ENCODE measurements at regions not wholly inside any gene's neighbourhood (a gene's known extent, or its start where the extent isn't known, plus 50 kb on each side); places are given as distances from the start of the nearest gene placed in this dataset.

DNA sequence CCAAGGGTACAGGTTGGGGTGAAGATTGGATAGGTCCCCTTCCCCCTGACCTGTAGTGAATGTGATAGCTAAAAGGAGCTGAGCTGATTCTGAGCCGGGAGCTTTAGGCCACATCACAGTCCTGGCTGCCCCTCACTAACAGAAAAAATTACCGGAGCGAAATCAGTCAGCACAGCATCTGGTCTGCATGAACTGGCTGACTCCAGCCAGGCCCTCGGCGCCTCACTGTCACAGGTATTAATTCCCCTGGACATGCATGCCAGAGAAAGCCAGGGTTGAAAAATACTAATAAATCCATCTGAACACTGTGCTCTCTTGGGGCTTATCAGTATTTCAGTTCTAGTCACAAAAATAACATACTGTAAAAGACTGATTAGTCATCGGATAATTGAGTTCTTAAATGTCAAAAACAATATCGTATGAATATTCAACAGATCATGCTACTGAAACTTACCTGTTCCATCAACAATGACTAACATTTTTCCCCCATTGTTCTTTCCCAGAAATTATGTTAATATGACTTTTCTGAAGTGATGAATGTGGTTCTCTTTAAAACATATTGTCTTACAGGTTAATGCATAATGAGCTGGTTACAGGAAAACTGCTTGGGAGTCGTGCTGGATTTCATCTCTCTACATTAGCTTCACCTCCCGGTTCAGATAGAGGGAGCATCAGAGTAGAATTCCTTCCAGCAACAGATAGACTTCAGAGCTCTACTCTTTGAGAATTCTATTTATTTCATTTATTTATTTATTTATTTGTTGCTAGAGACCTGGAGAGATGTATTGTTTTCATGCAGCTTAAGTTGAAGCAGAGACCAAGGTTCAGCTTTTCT is 387.7 kb downstream of the NXPE2 start:
- no peaks in the 10 kb centered on the region for H3K9me3 ChIP-seq
- DNase-seq (no peak), ATAC-seq (no peak)
- H3K4me3 ChIP-seq, result no peak overlapping the region
- H3K27ac ChIP-seq, result no peak overlapping the region
- H3K4me1 ChIP-seq, result no peaks in the 10 kb centered on the region
- TF ChIP-seq, protein P1, sequence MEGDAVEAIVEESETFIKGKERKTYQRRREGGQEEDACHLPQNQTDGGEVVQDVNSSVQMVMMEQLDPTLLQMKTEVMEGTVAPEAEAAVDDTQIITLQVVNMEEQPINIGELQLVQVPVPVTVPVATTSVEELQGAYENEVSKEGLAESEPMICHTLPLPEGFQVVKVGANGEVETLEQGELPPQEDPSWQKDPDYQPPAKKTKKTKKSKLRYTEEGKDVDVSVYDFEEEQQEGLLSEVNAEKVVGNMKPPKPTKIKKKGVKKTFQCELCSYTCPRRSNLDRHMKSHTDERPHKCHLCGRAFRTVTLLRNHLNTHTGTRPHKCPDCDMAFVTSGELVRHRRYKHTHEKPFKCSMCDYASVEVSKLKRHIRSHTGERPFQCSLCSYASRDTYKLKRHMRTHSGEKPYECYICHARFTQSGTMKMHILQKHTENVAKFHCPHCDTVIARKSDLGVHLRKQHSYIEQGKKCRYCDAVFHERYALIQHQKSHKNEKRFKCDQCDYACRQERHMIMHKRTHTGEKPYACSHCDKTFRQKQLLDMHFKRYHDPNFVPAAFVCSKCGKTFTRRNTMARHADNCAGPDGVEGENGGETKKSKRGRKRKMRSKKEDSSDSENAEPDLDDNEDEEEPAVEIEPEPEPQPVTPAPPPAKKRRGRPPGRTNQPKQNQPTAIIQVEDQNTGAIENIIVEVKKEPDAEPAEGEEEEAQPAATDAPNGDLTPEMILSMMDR (IDR thresholded peaks at IDR 0.05), result no peak
- intact Hi-C loops (cut with DNase I), result no loop called here
- H3K36me3 ChIP-seq (ENCODE audit: insufficient read depth in 1 of 2, low read depth in 1 of 2), result no peaks in the 10 kb centered on the region
- 43 to 62% (median 52%) methylated on average over 9 of the region's 9 CpGs for WGBS, 3 donors
- peaks cover 0 to 2% (median 0%) of the 10 kb centered on the region in 3 donors for H3K27me3 ChIP-seq (ENCODE audit: insufficient read depth in 3 of 3, low read length in 2 of 3)

DNA sequence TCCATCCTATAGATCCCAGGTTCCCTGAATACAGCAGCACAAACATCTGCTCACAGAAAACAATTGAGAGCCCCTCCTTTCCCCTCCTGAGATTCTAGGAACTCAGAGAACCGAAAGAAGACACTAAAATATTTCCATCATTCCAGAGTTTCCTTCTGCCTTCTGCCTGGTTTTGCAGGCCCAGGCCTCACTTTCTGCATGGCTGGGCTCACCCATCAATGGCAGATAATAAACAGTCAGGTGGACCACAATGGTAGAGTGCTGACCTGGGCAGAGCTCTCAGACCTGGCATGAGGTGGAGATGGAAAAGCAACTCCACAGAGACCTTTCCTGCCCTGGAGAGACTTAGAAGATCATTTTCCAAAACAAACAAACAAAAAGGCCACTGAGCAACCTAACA is 389.1 kb downstream of the NXPE2 start:
- Histone ChIP-seq H3K27ac (no peak overlapping the region), H3K9me3 (no peaks in the 10 kb centered on the region), H3K4me3 (no peak overlapping the region), H3K4me1 (no peaks in the 10 kb centered on the region), H3K36me3 (ENCODE audit: insufficient read depth in 1 of 2, low read depth in 1 of 2) (no peaks in the 10 kb centered on the region), H3K27me3 (ENCODE audit: insufficient read depth in 3 of 3, low read length in 2 of 3) (peaks cover 0 to 2% (median 0%) of the 10 kb centered on the region in 3 donors)
- ATAC-seq (no peak), DNase-seq (no peak)
- 32 to 62% (median 37%) methylated on average over 1 of the region's 1 CpG for WGBS, 3 donors
- TF ChIP-seq, protein P1 (IDR thresholded peaks at IDR 0.05), result no peak
- intact Hi-C loops (cut with DNase I), result no loop called here

DNA sequence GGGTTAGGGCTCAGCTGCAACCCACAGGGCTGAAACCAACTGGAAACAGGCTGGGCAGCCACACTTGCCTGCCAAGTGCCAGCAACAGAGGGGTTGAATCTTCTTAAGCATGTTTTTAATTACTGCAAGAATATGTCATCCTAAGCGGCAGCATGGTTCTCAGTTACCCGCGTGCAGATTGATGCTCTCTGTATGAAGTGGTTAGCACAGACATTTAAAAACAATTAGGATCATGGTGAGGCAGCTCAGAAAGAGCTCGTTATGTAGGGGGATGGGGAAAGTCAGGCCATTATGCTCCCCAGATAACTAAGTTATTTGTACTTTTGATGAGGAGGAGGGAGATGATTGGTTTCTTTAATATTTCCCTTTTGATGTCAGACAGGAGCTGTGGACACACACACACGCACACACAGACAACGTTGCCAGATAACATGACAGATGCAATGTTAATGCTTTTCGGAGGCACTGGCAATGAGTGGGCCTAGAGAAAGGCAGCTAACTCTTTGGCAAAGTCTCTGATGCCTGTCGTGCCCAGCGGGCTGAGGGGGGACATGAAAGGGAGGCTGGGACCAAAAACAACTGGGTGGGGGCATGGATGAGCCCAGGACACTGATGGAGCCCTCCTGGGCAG is 389.7 kb downstream of the NXPE2 start:
- TF ChIP-seq, protein P1 (IDR thresholded peaks at IDR 0.05), result no peak
- no peak for DNase-seq
- intact Hi-C loops (cut with DNase I), result no loop called here
- no peak for ATAC-seq
- no peak overlapping the region for H3K4me3 ChIP-seq
- no peaks in the 10 kb centered on the region for H3K4me1 ChIP-seq
- H3K9me3 ChIP-seq, result no peaks in the 10 kb centered on the region
- no peaks in the 10 kb centered on the region for H3K36me3 ChIP-seq (ENCODE audit: insufficient read depth in 1 of 2, low read depth in 1 of 2)
- peaks cover 0 to 2% (median 0%) of the 10 kb centered on the region in 3 donors for H3K27me3 ChIP-seq (ENCODE audit: insufficient read depth in 3 of 3, low read length in 2 of 3)
- 47 to 68% (median 52%) methylated on average over 9 of the region's 9 CpGs for WGBS, 3 donors
- H3K27ac ChIP-seq, result no peak overlapping the region

DNA sequence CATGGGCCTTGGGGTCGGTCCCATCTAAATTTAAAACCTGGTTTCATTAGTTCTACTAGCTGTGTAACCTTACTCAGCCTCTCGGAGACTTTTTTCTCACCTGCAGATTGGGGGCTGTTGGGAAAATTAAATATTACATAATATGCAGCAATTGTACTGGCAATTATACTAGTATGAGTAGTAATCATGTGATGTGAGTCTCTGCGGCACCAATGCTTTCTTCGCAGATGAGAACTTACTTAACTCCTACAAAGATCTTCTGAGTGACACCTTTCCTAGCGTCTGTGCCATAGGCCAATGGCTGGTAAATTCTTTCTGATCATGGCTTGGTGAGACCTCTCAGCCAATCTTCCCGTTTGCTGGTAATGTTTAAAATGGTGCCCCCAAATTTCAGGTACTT is 391.3 kb downstream of the NXPE2 start:
- intact Hi-C loops (cut with DNase I), result no loop called here
- DNase-seq (no peak), ATAC-seq (no peak)
- Histone ChIP-seq H3K27ac (no peak overlapping the region), H3K36me3 (ENCODE audit: insufficient read depth in 1 of 2, low read depth in 1 of 2) (no peaks in the 10 kb centered on the region), H3K4me1 (no peaks in the 10 kb centered on the region), H3K27me3 (ENCODE audit: insufficient read depth in 3 of 3, low read length in 2 of 3) (peaks cover 0 to 2% (median 0%) of the 10 kb centered on the region in 3 donors), H3K9me3 (no peaks in the 10 kb centered on the region), H3K4me3 (no peak overlapping the region)
- WGBS, 3 donors, result 95 to 96% (median 95%) methylated on average over 6 of the region's 6 CpGs
- TF ChIP-seq, protein P1 (IDR thresholded peaks at IDR 0.05), result no peak

Data from psoas muscle (tissue), 7 donors.